ENCODE measurements at regions not wholly inside any gene's neighbourhood (a gene's known extent, or its start where the extent isn't known, plus 50 kb on each side); places are given as distances from the start of the nearest gene placed in this dataset.

- TF ChIP-seq EZH2 (IDR thresholded peaks at IDR 0.05; ENCODE audit: borderline replicate concordance, low read length) (no peak), CTCF (conservative IDR thresholded peaks at IDR 0.05 in 1 of 2, IDR thresholded peaks at IDR 0.05 in 1 of 2; ENCODE audit: extremely low read depth in 1 of 2, insufficient read depth in 1 of 2, low read depth in 1 of 2, low read length in 2 of 2) (no peak)
Observed at GRCh38 chr4:173797296-173797695, 267.3 kb upstream of the HAND2 start.

Measured in mammary epithelial cell (primary cell).